NCI-H146 treated with DMSO at 0.1 percent for 48 hours (cell line): ENCODE measurements at regions not wholly inside any gene's neighbourhood (a gene's known extent, or its start where the extent isn't known, plus 50 kb on each side); places are given as distances from the start of the nearest gene placed in this dataset.
"Not testable (repeated sequence)": the region's sequence is repeated elsewhere in the genome, so short reads cannot be mapped to it uniquely, and the experiment has no call there.

Source experiments
- DNase-seq: peaks from one replicate; lab custom pipeline; 2025; ENCODE audit not compliant: unreplicated experiment; lab: John Stamatoyannopoulos, UW

DNA sequence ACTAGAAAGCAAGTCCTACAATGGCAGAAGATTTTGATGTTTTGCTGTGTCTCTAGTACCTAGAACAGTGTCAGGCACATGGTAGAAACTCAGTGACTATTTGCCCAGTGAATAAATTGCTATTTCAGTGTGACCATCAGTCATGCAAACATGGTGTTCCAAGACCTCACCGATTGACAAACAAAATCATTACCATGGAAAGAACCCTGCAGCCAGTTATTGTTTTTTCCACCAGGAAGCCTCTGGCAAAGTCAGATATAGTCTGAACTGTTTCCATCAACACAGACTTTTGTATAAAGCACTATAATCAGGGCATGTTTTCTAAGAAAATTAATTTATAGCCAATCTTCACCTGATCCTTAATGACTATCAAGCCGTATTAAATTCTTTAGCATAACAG lies 97.3 kb upstream of the RASSF8 start:
- DNase-seq = no peak

DNA sequence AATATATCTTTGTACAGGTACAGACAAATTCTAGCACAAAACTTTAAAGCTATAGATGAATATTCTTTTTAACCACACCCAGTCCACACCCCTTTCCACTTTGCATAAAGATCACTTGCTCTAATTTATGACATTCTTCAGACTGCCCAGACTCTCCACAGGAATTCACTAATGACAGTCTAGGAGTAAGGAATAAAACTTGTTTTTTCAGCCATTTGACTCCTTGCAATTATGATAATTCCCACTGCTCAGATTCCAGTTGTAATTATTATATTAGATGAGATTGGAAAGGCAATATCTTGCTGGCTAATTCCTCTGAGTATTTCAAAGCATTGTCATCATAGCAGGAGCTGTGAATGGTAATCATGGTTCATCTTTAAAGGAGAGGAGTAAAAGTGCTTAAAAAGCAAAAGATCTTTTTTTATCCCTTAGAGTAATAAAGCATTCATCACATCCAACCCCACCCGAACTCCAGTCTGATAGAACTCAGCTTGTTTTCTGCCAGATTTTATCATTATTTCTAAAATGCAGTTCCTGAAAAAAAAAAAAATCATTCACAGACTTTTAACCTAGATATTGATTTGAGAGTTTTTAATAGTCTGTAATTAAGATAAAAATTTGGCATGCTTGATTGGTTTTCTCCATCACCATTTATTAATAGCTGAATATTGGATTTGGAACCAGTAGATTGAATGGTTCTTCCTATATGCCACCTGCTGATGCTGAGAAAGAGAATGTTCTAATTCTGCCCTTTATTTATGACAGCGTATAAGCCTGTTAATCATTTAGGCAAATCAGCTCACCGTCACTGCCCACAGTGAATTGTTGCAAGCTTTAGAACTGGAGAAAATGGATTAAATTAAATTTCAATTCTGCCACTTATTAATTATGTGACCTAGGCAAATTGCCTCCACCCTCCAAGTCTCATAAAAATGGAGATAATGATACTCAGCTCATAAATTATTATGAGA lies 93.9 kb upstream of the RASSF8 start:
- DNase-seq = no peak

DNA sequence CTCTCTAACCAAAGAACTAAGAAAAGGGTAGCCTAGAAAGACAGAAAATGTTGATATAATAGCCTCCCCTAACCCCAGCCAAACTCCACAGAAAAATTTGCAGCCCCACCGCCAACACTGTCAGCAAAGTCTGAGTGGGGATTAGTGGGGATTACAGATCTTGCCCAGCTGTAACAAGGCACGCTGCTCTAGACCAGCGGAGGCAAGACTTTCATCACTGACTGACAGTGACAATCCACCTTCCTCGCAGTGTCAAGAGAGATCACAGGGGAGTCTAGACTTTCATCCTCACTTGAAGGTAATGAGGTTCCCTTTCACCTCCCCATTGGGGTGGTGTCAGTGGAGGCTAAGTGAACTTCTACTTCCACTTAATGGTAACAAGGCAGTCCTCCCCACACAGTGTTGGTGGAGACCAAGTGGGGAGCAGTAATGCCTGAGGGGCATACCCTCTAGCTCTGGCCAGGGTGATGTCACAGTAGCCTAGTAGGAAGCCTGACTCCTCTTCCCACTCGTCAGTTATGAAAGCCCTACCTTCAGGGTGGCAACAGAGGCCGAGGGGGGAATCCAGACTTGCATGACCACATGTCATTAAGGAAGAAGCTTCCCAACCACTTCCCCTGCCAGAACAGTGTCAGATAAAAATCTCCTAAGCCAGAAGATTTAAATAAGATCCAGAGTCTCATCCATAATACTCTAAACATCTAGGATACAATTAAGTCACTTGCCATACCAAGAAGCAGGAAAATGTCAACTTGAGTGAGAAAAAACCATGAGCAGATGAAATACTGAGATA lies 91.7 kb upstream of the RASSF8 start:
- DNase-seq = no peak

DNA sequence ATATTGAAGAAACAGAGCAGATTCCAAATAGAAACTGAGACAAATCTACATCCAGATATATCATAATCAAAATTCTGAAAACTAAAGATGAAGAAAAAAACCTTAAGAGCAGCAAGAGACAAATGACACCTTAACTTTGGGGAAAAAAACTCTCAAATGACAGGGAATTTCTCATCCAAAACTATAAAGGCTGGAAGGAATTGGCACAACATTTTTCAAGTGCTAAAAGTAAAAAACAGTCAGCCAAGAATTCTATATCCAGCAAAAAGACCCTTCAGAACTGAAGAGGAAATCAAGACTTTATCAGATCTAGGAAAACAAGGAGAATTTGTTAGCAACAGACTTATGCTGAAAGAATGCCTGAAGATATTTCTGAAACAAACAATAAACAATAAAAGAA lies 90.3 kb upstream of the RASSF8 start:
- no peak for DNase-seq

DNA sequence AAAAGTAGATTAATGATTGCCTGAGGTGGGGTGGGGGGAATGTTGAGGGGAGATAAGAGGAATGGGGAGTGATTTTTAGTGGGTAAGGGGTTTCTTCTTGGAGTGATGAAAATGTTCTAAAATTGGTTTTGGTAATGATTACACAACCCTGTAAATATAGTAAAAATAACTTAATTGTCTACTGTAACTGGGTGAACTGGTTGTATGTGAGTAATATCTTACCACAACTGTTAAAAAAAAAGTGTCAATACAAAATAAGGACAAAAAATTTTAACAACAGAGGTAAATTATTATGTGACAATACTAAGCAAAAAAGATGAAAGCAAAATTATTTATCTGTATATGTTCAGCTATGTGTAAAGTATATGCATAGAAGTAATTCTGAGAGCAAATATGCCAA lies 86.3 kb upstream of the RASSF8 start:
- DNase-seq = no peak

DNA sequence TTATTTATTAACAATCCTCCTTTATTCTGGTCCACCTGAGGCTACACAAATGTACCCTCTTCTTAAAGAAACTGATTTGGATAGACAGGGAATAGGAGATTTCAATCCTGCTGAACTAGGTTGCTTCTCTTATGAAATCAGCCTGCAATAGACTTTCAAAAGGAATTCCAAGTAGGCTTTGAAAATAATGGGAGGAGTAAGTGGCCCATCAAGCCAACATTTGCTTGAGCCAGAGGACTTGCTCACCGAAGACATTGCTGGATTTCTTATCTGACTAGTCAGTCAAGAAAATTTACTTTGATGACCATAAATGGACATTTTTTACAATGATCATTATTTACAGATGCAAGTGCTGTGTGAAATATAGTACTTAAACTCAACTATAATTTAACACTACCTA lies 82.8 kb upstream of the RASSF8 start:
- no peak for DNase-seq

DNA sequence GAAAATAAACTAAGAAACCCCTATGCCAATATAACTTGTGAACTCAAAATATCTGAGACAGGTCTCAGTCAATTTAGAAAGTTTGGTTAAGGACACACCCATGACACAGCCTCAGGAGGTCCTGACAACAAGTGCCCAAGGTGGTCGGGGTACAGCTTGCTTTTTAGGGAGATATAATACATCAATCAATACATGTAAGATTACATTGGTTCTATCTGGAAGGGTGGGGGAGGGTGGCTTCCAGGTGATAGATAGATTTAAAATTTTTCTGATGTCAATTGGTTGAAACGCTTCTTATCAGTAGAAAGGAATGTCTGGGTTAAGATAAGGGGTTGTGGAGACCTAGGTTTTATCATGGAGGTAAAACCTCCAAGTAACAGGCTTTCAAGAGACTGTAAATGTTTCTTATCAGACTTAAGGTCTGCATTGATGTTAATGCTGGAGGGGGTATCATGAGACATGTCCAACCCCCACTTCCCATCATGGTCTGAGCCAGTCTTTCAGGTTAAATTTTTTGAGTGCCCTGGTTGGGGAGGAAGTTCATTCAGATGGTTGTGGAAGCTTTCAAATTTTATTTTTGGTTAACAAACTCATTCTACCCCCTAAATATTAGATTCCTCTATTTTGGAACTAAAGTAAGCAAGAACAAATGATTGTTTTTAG lies 82.0 kb upstream of the RASSF8 start:
- DNase-seq = no peak

DNA sequence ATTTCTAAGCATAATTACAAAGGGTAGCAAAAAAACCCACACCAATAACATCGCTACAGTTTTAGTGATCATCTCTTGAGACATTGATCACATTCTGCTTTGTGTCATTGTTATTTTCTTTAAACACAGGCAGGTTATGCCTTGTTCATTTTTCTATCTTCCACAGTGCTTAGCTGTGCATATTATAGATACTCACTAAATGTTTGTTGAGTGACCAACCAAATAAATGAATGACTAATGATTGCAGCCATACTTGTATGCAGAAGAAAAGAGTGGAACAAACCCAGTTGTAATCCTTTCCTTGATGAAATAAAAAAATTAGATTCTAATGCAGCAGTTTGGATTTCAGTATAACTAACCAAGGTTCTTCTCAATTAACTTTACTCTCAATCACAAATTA lies 81.0 kb upstream of the RASSF8 start:
- DNase-seq = no peak

DNA sequence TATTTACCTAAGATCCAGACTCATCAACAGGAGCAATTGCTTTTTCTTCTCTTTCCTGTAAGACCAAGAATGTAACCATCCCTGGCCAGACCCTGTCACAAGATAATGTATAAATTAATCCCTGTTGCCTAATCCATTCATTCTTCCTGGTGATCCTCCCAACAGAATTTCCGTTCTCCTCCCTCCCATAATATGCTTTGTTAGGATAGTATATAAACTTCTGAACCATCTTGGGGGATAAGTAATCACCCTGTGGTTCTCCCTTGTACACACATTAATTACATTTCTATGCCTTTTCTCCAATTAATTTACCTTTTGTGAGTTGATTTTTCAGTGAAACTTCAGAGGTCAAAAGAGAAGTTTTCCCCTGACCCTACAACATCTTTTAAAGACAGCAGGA lies 76.2 kb upstream of the RASSF8 start:
- DNase-seq = no peak

DNA sequence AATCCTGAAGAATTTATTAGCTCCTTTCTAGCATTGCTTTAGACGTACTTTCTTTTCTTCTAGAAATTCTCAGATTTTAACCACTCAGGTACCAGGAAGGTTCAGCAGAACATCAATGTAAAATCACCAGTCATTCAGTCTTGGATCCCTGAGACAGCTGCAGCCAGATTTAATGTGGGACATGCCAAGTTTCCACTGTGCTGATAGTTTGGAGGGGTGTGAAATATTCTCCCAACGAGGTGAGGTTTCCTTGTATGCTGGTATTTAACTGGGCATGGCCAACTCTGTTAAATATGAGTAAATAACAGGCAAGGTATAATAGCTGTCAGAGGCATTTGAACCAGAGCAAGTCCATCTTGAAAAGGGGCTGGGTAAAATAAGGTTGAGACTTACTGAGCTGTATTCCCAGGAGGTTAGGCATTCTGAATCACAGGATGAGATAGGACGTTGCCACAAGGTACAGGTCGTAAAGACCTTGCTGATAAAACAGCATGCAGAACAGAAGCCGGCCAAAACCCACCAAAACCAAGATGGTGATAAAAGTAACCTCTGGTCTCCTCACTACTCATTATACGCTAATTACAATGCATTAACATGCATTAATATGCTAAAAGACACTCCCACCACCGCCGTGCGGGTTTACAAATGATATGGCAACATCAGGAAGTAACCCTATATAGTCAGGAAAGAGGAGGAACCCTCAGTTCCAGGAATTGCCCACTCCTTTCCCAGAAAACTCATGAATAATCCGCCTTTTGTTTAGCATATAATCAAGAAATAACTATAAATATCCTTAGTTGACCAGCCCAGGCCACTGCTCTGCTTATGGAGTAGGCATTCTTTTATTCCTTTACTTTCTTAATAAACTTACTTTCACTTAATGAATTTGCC lies 75.2 kb upstream of the RASSF8 start:
- no peak for DNase-seq

DNA sequence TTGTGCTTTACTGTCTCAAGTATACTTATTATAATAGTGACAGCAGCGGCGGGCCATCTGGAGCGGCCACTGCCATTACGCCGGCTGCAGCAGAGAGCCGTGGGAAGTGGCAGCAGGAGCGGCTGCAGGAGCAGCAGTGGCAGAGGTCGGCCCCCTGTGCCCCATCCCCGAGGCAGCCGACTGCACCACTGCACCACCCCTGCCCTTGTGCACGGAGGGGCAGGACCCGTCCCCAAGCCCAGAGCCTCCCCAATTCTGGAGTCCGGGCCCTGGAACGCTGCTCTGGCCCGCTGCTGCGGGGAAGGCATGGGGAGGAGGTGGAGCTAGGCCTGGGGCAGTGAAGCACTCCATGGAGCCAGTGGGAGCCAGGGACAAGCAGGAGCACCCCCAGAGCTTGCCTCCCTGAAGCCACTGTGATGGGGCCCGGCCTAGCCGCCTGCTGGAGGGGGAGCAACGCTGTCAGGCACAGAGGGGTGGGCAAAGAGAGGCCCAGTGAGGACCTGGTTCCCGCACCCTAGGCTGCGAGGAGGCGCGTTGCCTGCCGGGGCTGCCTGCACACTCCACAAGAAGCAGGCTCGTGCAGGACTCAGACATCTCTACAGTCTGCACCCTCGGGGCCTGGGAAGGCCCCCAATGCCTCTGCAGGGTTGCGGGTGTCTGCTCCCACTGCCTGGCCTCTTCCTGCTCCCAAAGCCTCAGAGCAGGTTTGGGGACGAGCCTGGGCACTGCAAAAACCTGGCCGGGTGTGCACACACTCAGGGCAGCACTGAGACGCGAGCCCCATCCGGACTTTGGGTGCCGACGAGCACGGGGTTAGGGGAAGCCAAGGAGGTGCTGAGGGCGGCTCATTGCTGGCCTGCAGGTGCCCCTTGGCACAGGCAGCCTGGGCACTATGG lies 74.2 kb upstream of the RASSF8 start:
- no peak for DNase-seq

DNA sequence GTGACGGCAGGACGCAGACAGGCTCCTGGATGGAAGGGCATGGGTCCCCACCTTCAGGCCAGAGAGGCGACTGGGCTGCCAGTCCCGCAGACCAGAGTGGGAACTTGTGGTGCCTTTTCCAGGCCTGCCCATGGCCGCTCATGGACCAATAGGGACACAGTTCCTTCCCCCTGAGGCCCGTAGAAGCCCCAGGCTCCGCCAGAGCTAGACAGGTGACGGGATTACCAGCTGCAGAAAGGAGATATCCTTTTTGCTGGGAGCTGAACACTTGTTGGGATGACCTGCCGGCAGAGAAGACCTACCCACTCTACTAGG lies 73.6 kb upstream of the RASSF8 start:
- DNase-seq = no peak

DNA sequence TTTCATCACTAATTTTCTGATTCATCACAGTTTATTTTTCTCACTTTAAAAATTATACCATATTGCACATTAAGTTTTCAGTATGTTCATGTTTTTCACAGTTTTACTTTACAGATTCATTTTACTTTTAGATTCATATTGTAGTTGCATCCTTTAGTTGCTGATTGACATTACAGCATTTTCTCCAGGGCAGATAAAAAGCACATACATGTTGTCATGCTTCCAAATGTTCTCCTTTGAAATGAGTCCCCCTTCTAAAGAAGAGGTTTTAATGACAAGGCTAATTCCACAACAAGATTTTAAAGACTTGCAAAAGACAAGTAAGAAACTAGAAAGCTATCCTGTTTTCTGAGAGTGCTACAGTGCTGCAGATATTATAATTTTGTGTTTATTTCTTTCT lies 72.1 kb upstream of the RASSF8 start:
- no peak for DNase-seq

DNA sequence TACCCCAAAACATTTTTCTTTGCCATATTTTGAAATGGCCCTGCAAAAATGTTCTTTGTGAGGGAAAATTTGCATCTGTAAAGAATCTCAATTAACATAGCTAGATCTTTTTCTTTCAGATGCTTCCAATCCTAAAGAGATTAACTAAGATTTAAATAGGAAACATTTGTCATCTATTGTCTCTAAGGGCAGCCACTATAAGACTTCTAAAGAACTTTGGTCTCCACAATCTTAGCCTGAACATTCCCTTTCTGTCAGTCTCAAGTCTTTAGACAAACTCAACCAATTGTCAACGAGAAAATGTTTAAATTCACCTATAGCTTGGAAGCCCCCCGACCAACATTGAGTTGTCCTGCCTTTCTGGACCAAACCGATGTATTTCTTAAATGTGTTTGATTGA lies 71.1 kb upstream of the RASSF8 start:
- DNase-seq = no peak

DNA sequence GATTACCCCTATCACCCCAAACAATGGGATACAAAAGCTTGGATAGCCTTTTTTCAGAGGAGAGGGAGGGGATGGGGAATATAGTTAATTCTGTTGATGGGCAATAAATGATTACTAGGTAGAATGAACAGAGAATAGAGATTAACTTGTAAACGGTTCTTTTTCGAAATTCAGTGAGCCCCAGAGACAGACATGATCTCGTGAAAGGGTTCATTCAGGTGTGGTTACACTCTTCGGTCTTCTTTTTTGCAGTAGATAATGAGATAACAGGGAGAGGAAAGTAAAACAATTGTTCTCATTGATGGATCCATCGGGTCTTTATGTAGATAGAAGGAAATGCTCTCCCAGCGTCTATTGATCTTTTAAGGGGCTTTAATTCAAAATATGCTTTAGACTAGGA lies 69.3 kb upstream of the RASSF8 start:
- DNase-seq = no peak

DNA sequence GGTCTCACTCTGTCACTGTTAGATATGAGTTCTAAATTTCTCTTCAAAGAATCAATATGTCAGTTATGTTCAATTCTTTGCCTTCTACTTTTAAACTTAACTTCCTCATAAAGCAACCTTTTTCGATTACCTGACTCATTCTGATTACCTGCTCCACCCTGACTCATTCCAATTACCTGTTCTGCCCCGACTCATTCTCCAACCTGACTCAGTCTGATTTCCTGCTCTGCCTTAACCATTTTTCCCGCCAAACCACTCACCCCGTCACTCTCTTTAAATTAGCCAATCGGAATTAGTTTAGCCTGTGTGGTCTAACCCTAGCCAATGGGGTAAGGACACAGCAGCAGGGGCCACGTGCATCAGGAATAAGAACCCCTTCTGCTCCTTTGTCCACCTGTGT lies 67.4 kb upstream of the RASSF8 start:
- not testable (repeated sequence) for DNase-seq

DNA sequence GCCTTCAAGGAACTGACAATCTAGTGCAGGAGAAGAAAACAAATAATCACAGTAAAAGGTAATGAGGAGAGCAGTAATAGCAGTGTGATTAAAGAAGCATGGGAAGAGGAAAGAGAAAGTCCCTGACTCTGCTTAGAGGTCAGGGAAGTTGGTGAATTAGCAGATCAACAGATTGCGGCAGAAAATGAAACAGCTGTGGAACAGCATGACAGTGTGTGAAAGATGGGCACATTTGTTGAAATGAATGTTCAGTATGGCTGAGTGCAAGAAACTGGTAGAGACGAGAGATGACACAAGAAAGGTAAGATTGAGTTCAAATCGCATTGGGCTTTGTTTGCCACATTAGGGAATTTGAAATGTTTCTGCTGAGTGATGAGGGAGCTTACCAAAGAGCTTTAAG lies 63.7 kb upstream of the RASSF8 start:
- DNase-seq = no peak

DNA sequence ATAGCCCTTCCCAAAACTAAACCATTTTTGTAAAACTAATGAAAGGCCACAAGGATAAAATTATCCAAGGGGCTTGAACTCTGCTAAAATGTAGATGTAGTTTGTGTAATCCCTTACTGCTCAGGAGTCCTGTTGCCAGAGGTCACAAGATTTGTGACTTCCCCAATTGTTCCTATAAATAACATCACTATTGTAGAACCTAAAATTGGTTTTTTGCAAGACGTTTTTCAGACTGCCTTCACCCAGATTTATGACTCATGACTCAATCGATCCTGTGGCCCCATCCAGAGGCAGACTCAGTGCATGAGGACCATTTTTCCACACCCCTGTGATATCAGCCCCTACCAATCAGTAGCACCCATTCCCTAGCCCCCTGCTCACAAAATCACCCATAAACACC lies 61.5 kb upstream of the RASSF8 start:
- DNase-seq = no peak

DNA sequence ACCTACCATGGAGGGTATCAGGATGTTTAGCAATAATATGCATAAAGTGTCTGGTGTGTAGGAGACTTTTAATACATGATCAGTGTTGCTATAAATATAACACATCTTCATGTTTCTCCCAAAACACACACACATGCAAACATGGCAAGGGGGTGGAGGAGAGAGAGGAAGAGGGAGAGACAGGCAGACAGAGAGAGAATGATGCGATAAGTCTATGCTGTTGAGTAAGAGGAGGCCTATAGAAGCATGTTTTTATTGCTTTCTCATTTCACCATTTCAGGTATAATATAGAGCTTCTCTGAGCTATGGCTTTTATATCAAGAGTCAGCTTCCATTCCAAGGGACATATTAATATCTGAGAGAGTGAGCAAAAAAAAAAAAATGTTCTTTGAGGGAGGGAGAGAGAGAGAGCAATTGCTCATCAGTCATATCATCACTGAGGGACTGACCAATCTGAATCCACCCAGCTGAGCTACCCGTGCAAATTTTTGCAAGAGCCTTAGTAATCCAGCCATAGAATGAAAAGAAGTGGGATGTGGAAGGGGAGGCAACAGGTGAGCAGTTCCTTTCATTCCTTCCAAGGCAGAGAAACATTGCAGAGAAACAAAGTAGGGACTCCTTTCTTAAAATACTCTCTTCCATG lies 54.8 kb upstream of the RASSF8 start:
- DNase-seq = no peak
